ENCODE measurements at regions not wholly inside any gene's neighbourhood (a gene's known extent, or its start where the extent isn't known, plus 50 kb on each side); places are given as distances from the start of the nearest gene placed in this dataset.

DNA sequence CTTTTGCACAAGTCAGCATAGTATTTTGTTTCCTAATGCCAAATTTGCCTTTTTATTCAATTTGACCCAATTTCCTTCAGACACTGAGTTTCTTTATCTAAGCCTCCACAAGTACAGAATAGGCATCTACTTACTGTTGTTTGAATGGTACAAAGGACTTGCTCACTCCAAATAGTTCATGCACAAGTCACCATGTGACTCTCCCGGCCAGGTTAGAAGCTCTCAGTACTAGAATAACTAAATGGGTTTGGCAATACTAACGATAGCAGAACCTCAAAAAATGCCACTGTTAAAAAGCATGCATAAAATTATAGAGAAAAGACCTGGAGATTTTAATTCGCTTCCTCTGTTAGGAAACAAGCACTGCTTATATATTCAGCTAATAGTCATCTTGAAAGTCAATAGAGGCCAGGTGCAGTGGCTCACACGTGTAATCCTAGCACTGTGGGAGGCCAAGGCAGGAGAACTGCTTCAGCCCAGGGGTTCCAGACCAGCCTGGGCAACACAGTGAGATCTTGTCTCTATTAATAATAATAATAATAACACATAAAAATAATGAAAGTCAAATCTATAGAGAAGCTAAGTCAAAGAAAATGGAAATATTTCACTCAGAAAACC, 335.8 kb upstream of the MBL2 start:
- no peak for DNase-seq (ENCODE audit: extremely low read depth, low read depth)
- no peak overlapping the region for H3K4me3 ChIP-seq (replicated peaks; ENCODE audit: low read depth, low read length)
- TF ChIP-seq, protein P1, sequence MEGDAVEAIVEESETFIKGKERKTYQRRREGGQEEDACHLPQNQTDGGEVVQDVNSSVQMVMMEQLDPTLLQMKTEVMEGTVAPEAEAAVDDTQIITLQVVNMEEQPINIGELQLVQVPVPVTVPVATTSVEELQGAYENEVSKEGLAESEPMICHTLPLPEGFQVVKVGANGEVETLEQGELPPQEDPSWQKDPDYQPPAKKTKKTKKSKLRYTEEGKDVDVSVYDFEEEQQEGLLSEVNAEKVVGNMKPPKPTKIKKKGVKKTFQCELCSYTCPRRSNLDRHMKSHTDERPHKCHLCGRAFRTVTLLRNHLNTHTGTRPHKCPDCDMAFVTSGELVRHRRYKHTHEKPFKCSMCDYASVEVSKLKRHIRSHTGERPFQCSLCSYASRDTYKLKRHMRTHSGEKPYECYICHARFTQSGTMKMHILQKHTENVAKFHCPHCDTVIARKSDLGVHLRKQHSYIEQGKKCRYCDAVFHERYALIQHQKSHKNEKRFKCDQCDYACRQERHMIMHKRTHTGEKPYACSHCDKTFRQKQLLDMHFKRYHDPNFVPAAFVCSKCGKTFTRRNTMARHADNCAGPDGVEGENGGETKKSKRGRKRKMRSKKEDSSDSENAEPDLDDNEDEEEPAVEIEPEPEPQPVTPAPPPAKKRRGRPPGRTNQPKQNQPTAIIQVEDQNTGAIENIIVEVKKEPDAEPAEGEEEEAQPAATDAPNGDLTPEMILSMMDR (IDR thresholded peaks at IDR 0.05; ENCODE audit: low read depth, low read length, missing control alignments), result no peak

DNA sequence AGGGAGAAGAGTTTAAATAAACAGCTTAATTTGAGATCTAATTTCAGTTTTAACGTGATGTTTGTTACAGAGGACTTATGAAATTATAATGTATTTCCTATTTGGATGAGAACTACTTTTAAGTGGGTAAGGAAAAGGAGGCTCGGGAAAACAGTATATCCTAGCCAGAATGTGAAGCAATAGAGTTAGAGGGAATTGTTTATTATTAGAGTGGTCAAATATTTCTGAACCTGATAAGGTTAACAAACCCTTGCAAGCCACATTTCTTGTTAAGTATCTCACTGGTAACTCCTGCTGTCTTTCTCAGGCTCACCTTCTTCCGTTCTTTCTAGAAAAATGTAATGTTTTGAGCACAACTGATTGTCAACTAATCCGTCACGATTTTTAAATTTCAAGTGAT, 335.1 kb upstream of the MBL2 start:
- no peak overlapping the region for H3K4me3 ChIP-seq (replicated peaks; ENCODE audit: low read depth, low read length)
- TF ChIP-seq, protein P1 (IDR thresholded peaks at IDR 0.05; ENCODE audit: low read depth, low read length, missing control alignments), result no peak
- DNase-seq (ENCODE audit: extremely low read depth, low read depth), result no peak

DNA sequence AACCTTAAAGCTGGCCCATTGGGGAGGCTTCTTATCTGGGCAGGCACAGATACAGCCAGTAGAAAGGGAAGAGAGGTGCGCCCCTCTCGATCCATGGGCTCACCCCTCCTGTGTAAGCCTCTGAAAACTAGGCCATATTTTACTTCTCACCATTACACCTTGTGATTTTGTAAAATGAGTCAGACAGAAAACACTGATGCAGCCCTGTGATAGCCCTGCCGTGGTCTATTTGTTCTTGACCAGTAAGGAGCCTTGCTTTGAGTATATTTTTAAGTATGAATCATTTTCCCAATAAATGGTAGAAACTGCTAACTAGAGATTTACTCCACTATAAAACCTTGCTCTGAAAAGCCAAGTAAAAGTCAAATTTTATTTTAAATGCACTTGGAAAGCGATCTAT, 329.8 kb upstream of the MBL2 start:
- no peak overlapping the region for H3K4me3 ChIP-seq (replicated peaks; ENCODE audit: low read depth, low read length)
- no peak for DNase-seq (ENCODE audit: extremely low read depth, low read depth)
- TF ChIP-seq, protein P1 (IDR thresholded peaks at IDR 0.05; ENCODE audit: low read depth, low read length, missing control alignments), result no peak

DNA sequence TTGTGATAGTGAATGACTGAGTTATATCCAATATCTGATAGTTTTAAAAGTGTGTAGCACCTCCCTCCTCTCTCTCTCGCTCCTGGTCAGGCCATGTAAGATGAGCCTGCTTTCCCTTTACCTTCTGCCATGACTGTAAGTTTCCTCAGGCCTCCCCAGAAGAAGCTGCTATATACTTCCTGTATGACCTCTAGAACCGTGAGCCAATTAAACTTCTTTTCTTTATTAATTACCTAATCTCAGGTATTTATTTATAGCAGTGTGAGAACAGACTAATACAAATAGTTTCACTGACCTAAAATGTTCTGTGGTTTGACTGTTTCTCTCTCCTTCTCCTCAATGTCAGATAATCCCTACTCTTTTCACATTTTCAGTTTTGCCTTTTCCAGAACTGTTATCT, 321.3 kb upstream of the MBL2 start:
- TF ChIP-seq, protein P1 (IDR thresholded peaks at IDR 0.05; ENCODE audit: low read depth, low read length, missing control alignments), result no peak
- H3K4me3 ChIP-seq (replicated peaks; ENCODE audit: low read depth, low read length), result no peak overlapping the region
- no peak for DNase-seq (ENCODE audit: extremely low read depth, low read depth)

DNA sequence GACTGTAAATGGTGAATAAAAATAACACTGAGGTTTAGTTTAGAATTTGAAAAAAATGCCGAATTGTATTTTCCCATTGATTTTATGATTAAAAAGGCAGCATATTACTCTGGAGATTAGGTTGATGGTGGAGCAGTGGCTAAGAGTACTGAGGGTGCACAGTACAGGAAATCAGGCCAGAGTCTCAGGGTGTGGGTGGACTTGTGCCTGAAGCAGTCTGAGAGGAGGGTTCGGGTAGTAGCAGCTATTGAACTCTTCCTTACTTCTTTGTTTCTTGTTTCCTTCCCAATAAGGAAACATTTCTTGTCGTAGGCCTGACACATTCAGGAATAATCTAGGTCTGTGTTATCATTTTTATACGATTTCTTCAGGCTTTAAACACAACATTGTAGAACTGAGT, 319.0 kb upstream of the MBL2 start:
- no peak overlapping the region for H3K4me3 ChIP-seq (replicated peaks; ENCODE audit: low read depth, low read length)
- TF ChIP-seq, protein P1 (IDR thresholded peaks at IDR 0.05; ENCODE audit: low read depth, low read length, missing control alignments), result no peak
- DNase-seq (ENCODE audit: extremely low read depth, low read depth), result no peak

DNA sequence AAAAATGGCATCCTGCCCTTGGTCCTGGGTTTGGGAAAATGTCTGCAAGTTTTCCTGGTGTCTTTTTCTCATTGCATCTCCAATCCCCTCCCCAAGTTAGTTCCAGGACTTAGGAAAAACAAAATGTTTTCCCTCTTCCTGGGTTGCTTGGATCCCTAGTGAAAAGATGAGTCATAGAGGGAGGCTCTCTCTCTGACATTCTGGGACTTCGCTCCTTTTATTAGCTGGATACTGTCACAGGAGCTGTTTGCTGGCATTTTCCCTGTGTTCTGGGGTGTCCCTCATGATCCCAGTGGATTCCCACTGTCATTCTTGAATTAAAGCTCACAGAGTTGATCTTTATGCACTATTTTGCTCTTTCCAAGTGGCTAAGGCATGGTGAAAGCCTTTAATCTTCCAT, 316.4 kb upstream of the MBL2 start:
- H3K4me3 ChIP-seq (replicated peaks; ENCODE audit: low read depth, low read length), result no peak overlapping the region
- TF ChIP-seq, protein P1 (IDR thresholded peaks at IDR 0.05; ENCODE audit: low read depth, low read length, missing control alignments), result no peak
- DNase-seq (ENCODE audit: extremely low read depth, low read depth), result no peak

DNA sequence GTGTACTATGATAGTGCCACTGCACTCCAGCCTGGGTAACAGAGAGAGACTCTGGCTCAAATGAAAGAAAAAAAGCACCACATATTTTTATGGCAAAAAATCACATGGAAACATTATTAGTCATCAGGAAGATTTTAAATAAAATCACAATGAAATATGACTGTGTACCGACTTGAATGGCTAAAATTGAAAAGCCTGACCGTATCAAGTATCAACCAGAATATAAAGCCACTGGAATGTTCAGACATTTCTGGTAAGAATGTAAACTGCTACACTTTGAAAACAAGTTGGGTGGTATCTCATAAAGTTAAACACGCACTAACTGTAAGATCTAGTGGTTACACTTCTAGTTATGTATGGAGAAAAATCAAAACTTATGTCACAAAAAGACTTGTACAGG, 306.7 kb upstream of the MBL2 start:
- no peak overlapping the region for H3K4me3 ChIP-seq (replicated peaks; ENCODE audit: low read depth, low read length)
- TF ChIP-seq, protein P1 (IDR thresholded peaks at IDR 0.05; ENCODE audit: low read depth, low read length, missing control alignments), result no peak
- DNase-seq (ENCODE audit: extremely low read depth, low read depth), result no peak

Data from HFF-Myc (cell line).